Jurkat, Clone E6-1 (cell line): ENCODE measurements at regions not wholly inside any gene's neighbourhood (a gene's known extent, or its start where the extent isn't known, plus 50 kb on each side); places are given as distances from the start of the nearest gene placed in this dataset.
"Not testable (repeated sequence)": the region's sequence is repeated elsewhere in the genome, so short reads cannot be mapped to it uniquely, and the experiment has no call there.

Experiments used
- DNase-seq: peaks from one replicate; pipeline ENCODE4 v3.0.0-alpha.2; 2011; ENCODE audit warnings: low read depth, low spot score
- H3K4me3 ChIP-seq: 2 replicates; pipeline ENCODE4 v1.5.1; 2011; ENCODE audit warnings: mild to moderate bottlenecking, low read length, control low read depth, moderate library complexity

- no peak for DNase-seq
- no peak overlapping the region for H3K4me3 ChIP-seq
These were observed 247.8 kb upstream of the ZFP64 start for GRCh38 chr20:52439375-52439774.

GRCh38 chr20:52438326-52438963, 246.9 kb upstream of the ZFP64 start:
- H3K4me3 ChIP-seq = no peak overlapping the region
- DNase-seq = no peak

DNA sequence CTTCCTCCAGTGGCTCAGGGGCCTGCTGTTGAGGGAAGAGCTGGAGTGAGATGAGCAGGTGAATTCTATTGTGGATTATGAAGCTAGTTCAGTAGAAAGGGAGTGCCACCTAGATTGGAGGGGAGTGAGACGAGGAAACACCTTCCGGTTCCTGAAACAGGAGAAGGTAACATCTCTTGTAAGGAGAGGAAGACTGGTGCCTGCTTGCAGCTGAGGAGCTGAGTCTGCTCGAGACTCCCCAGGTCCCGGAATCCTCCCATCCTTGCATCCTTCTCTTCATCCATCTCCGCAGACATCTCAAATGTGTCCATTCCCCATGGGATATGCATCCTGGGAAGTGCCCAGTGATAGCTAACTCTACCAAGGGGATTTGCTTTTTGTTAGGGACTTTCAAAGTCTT, 242.9 kb upstream of the ZFP64 start:
- no peak for DNase-seq
- no peak overlapping the region for H3K4me3 ChIP-seq

DNA sequence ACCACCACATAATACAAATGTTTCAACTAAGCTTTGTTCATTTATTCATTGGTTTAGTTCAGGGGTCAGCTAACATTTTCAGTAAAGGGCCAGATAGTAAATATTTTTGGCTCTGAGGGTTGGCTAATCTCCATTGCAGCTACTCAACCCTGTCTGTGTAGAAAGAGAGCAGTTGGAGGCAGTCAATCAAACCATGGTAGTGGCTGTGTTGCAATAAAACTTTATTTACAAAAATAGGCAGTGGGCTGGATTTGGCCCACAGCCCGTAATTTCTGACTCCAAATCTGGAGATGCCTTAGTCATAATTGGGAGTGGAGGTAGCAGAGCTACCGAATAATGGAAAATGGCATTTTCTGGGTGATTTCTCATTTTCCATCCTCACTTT, 242.5 kb upstream of the ZFP64 start:
- DNase-seq = no peak
- H3K4me3 ChIP-seq = no peak overlapping the region

DNA sequence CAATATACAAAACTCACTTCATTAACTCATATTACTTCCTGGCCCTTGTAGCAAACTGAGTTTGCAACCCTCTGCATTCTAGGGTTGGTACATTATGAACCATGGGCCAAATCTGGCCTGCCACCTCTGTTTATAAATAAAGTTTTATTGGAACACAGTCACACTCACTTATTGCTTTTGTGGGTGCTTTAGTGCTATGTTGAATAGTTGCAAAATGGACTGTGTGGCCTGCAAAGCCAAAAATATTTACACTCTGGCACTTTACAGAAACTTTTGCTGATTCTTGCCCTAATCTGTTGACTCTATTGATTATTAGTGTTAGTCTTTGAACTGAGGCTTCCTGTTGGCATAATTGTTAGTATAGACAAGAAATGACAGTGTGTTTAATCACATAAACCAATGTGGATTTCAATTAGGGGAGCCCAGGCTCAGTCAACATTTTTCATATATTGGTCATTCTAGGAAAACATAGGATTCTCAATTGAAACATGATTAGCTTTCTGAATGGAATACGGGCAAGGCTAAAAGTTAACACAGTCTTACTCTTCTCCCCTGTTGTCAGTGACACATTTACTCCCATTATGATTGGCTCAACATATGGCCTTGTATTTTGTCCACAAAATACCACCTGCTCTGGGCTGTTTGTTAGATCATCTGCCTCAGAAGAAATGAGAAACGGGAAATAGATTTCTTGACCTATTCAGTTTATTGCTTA, 241.9 kb upstream of the ZFP64 start:
- no peak overlapping the region for H3K4me3 ChIP-seq
- no peak for DNase-seq

DNA sequence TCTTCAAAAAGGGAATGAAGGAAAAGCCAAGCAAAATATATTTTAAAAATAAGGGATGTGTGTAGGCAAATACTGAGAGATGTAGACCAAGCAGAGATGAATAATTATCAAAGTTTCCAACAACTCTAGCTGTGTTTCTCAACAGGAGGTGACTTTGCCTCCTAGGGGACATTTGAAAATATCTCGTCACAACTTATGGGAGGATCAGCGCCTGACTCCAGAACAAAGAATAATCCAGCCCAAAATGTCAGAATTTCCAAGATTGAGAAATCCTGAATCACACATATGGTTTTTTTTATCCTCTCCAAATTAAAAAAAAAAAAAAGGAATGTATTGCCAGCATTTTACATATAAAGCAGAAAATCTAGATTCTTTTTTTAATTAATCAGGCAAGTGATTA, 241.2 kb upstream of the ZFP64 start:
- DNase-seq = no peak
- H3K4me3 ChIP-seq = no peak overlapping the region

- DNase-seq = no peak
- no peak overlapping the region for H3K4me3 ChIP-seq
These were observed 237.4 kb upstream of the ZFP64 start for GRCh38 chr20:52429029-52429428.

DNA sequence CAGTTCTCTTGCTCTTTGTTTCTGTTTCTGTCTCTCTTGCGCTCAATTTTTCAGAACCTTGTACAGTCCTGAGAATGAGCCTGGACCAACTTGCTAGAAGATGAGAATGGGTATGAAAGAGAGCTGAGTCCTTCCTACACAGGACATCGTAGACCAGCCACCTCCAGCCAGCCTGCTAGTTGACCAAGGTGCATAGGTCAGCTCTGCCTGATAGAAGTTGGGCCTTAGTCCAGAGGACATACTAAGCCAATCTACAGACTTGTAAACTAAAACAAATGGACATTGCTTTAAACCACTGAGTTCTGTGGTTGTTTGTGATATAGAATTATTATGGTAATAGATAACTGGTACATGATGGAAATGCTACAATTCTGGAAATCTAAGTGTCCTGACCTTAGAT, 236.4 kb upstream of the ZFP64 start:
- no peak for DNase-seq
- no peak overlapping the region for H3K4me3 ChIP-seq

GRCh38 chr20:52426856-52427255, 235.3 kb upstream of the ZFP64 start:
- no peak for DNase-seq
- no peak overlapping the region for H3K4me3 ChIP-seq

- DNase-seq = no peak
- no peak overlapping the region for H3K4me3 ChIP-seq
These were observed 234.1 kb upstream of the ZFP64 start for GRCh38 chr20:52425701-52426100.

GRCh38 chr20:52425253-52425652, 233.7 kb upstream of the ZFP64 start:
- DNase-seq = no peak
- no peak overlapping the region for H3K4me3 ChIP-seq

DNA sequence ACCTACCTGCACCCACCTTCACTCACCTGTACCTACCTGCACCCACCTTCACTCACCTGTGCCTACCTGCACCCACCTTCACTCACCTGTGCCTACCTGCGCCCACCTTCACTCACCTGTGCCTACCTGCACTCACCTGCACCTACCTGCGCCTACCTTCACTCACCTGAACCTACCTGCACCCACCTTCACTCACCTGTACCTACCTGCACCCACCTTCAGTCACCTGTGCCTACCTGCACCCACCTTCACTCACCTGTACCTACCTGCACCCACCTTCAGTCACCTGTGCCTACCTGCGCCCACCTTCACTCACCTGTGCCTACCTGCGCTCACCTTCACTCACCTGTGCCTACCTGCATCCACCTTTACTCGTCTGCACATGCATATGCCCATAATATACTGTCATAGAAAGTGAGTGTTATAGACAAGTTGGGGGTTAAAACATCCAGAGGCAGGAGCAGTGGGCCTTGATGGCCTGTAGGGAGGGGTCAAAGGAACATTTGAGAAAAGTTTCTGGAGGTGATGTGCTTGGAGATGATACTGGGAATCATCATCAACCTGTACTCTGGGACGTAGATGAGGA, 232.9 kb upstream of the ZFP64 start:
- H3K4me3 ChIP-seq, DNase-seq: not testable (repeated sequence)

DNA sequence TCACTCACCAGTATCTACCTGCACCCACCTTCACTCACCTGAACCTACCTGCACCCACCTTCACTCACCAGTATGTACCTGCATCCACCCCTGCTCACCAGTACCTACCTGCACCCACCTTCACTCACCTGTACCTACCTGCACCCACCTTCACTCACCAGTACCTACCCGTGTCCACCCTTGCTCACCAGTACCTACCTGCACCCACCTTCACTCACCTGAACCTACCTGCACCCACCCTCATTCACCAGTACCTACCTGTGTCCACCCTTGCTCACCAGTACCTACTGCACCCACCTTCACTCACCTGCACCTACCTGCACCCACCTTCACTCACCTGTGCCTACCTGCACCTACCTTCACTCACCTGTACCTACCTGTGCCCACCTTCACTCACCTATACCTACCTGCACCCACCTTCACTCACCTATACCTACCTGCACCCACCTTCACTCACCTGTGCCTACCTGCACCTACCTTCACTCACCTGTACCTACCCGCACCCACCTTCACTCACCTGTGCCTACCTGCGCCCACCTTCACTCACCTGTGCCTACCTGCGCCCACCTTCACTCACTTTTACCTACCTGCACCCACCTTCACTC, 232.1 kb upstream of the ZFP64 start:
- not testable (repeated sequence) for H3K4me3 ChIP-seq, DNase-seq

GRCh38 chr20:52422574-52423336, 231.2 kb upstream of the ZFP64 start:
- H3K4me3 ChIP-seq = no peak overlapping the region
- DNase-seq = no peak

GRCh38 chr20:52420805-52421204, 229.2 kb upstream of the ZFP64 start:
- no peak for DNase-seq

GRCh38 chr20:52419205-52419604, 227.6 kb upstream of the ZFP64 start:
- H3K4me3 ChIP-seq = no peak overlapping the region
- DNase-seq = no peak

More at GRCh38 chr20:52420805-52421204, 229.2 kb upstream of the ZFP64 start:
- H3K4me3 ChIP-seq = no peak overlapping the region

GRCh38 chr20:52416953-52417352, 225.4 kb upstream of the ZFP64 start:
- no peak overlapping the region for H3K4me3 ChIP-seq
- DNase-seq = no peak

DNA sequence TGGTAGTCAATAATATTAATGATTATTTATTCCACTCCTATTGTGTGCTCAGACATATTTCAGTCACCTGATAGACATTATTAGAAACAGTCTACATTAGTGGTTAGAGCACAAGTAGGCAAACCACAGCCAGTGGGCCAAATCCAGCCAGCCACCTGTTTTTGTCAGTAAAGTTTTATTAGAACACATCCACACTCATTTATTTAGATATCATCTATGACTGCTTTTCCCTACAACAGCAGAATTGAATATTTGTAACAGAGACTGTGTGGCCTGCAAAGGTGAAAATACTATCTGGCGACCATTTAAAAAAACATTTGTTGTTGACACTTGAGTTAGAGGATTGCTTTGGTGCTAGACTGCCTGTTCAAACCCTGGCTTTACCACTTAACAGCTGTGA, 220.0 kb upstream of the ZFP64 start:
- no peak for DNase-seq
- H3K4me3 ChIP-seq = no peak overlapping the region

GRCh38 chr20:52410731-52411234, 219.2 kb upstream of the ZFP64 start:
- no peak for DNase-seq
- no peak overlapping the region for H3K4me3 ChIP-seq
